GM23338 (cell line): ENCODE measurements at regions not wholly inside any gene's neighbourhood (a gene's known extent, or its start where the extent isn't known, plus 50 kb on each side); places are given as distances from the start of the nearest gene placed in this dataset.
"Not testable (repeated sequence)": the region's sequence is repeated elsewhere in the genome, so short reads cannot be mapped to it uniquely, and the experiment has no call there.

Experiments used
- ATAC-seq: fragments of 200-7000 bp; cut with Tn5 transposase; 3 replicates; pipeline ENCODE4 v1.9.1; 2020
- DNase-seq: peaks from one replicate; pipeline ENCODE4 v3.0.0-alpha.2; 2015; ENCODE audit warnings: low spot score
- H2AFZ ChIP-seq: fragments of 200-600 bp; sonication (generic); 2 replicates; pipeline ENCODE4 v1.8.0; 2016; ENCODE audit warnings: antibody characterized with exemption, mild to moderate bottlenecking, moderate library complexity
- H3F3A ChIP-seq: fragments of 200-600 bp; sonication (generic); replicated peaks from 2 replicates; pipeline ENCODE4 v1.8.0; 2017; ENCODE audit warnings: antibody characterized with exemption, mixed run types, low read depth
- H3K27ac ChIP-seq: fragments of 200-600 bp; sonication (generic); 2 replicates; pipeline ENCODE4 v1.6.1; 2016; ENCODE audit warnings: low read depth
- H3K27me3 ChIP-seq: fragments of 200-600 bp; sonication (generic); 2 replicates; pipeline ENCODE4 v1.8.0; 2016; ENCODE audit warnings: mild to moderate bottlenecking, mixed run types, moderate library complexity; ENCODE audit not compliant: insufficient read depth
- H3K36me3 ChIP-seq: fragments of 200-600 bp; sonication (generic); 2 replicates; pipeline ENCODE4 v1.8.0; 2016; ENCODE audit warnings: mild to moderate bottlenecking; ENCODE audit not compliant: insufficient read depth
- H3K4me1 ChIP-seq: fragments of 200-600 bp; sonication (generic); 2 replicates; pipeline ENCODE4 v1.8.0; 2016; ENCODE audit warnings: mild to moderate bottlenecking, moderate library complexity; ENCODE audit not compliant: insufficient read depth
- H3K4me2 ChIP-seq: fragments of 200-600 bp; sonication (generic); 2 replicates; pipeline ENCODE4 v1.7.1; 2017; ENCODE audit warnings: mixed run types
- H3K4me3 ChIP-seq: fragments of 200-600 bp; sonication (generic); 2 replicates; pipeline ENCODE4 v1.6.1; 2016; ENCODE audit warnings: mixed run types
- H3K79me2 ChIP-seq: fragments of 200-600 bp; sonication (generic); replicated peaks from 2 replicates; pipeline ENCODE4 v1.8.0; 2017; ENCODE audit warnings: mild to moderate bottlenecking; ENCODE audit not compliant: insufficient read depth
- H3K9me2 ChIP-seq: fragments of 200-600 bp; sonication (generic); 2 replicates; pipeline ENCODE4 v1.8.0; 2017; ENCODE audit not compliant: insufficient read depth
- H4K20me1 ChIP-seq: fragments of 200-600 bp; sonication (generic); replicated peaks from 2 replicates; pipeline ENCODE4 v1.8.0; 2017; ENCODE audit warnings: mild to moderate bottlenecking; ENCODE audit not compliant: insufficient read depth
- H3K27ac Mint-ChIP-seq: 2 replicates; pipeline ENCODE4 v1.8.0; 2020; ENCODE audit warnings: inconsistent platforms, mild to moderate bottlenecking, moderate library complexity, mixed read lengths
- H3K27me3 Mint-ChIP-seq: 3 replicates; pipeline ENCODE4 v1.8.0; 2022; ENCODE audit warnings: low read depth, mild to moderate bottlenecking, moderate library complexity, mixed read lengths, inconsistent platforms; ENCODE audit not compliant: insufficient read depth, poor library complexity
- H3K36me3 Mint-ChIP-seq: 3 replicates; pipeline ENCODE4 v1.8.0; 2021; ENCODE audit warnings: low read depth, mild to moderate bottlenecking, inconsistent platforms, moderate library complexity, mixed read lengths
- H3K4me1 Mint-ChIP-seq: 3 replicates; pipeline ENCODE4 v1.8.0; 2020; ENCODE audit warnings: mild to moderate bottlenecking, inconsistent platforms, mixed read lengths
- H3K4me3 Mint-ChIP-seq: 3 replicates; pipeline ENCODE4 v1.8.0; 2021; ENCODE audit warnings: moderate library complexity, mild to moderate bottlenecking, inconsistent platforms, mixed read lengths
- H3K9me3 Mint-ChIP-seq: 3 replicates; pipeline ENCODE4 v1.8.0; 2020; ENCODE audit warnings: moderate library complexity, mild to moderate bottlenecking, inconsistent platforms, mixed read lengths
- EZH2 ChIP-seq: fragments of 200-600 bp; sonication (generic); IDR thresholded peaks from one replicate; pipeline ENCODE4 v1.8.0; 2017; ENCODE audit warnings: antibody characterized with exemption, mild to moderate bottlenecking, low read depth; ENCODE audit not compliant: unreplicated experiment
- EZH2phosphoT487 ChIP-seq: fragments of 200-600 bp; sonication (generic); IDR thresholded peaks from one replicate; pipeline ENCODE4 v1.8.1; 2018; ENCODE audit warnings: antibody characterized with exemption; ENCODE audit not compliant: unreplicated experiment
- POLR2AphosphoS5 ChIP-seq: IDR thresholded peaks from 2 replicates; pipeline ENCODE4 v1.6.1; 2016; ENCODE audit warnings: antibody characterized with exemption, low read depth
- STAT1 ChIP-seq: IDR thresholded peaks from one replicate; pipeline ENCODE4 v1.6.1; 2016; ENCODE audit warnings: antibody characterized with exemption; ENCODE audit not compliant: unreplicated experiment
- ZNF331 ChIP-seq: fragments of 250-450 bp; sonication (Bioruptor Pico); IDR thresholded peaks from 2 replicates; pipeline ENCODE4 v1.5.0; 2020; ENCODE audit warnings: low read depth, mild to moderate bottlenecking, moderate library complexity
- TF ChIP-seq, protein P1 (sequence below): IDR thresholded peaks from 2 replicates; pipeline ENCODE4 v1.6.1; 2016; ENCODE audit warnings: antibody characterized with exemption
- TF ChIP-seq, protein P2 (sequence below): IDR thresholded peaks from one replicate; pipeline ENCODE4 v1.6.1; 2018; ENCODE audit warnings: antibody characterized with exemption; ENCODE audit not compliant: unreplicated experiment
- TF ChIP-seq, protein P3 (sequence below), 2 experiments: fragments of 200-600 bp in 1 of 2; sonication (generic) in 1 of 2; conservative IDR thresholded peaks; 2 replicates each; pipeline versions ENCODE4 v1.5.1 to v1.6.1; 2016 to 2017; ENCODE audit warnings: antibody characterized with exemption in 2 of 2, low read depth in 2 of 2, mild to moderate bottlenecking in 2 of 2, moderate library complexity in 1 of 2

DNA sequence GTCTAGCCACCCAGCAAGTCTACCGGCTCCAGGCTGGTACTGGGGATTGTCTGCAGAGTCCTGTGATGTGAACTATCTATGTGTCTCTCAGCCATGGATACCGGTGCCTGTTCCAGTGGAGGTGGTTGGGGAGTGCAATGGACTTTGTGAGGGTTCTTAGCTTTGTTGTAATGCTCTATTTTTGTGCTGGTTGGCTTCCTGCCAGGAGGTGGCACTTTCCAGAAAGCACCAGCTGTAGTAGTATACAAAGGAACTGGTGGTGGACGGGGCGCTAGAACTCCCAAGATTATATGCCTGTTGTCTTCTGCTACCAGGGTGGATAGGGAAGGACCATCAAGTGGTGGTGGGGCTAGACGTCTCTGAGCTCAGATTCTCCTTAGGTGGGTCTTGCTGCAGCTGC lies 306.4 kb upstream of the POF1B start:
- Histone ChIP-seq H3K36me3 (no peaks in the 10 kb centered on the region), H3K9me2 (no peaks in the 10 kb centered on the region), H3K4me3 (no peak overlapping the region), H3K79me2 (no peaks in the 10 kb centered on the region), H3K27ac (no peak overlapping the region), H4K20me1 (no peaks in the 10 kb centered on the region), H3F3A (no peaks in the 10 kb centered on the region), H3K4me2 (no peak overlapping the region), H3K27me3 (no peaks in the 10 kb centered on the region), H3K4me1 (no peaks in the 10 kb centered on the region), H2AFZ (no peak overlapping the region)
- H3K4me1 Mint-ChIP-seq, result no peaks in the 10 kb centered on the region
- ATAC-seq, result no peak
- H3K27me3 Mint-ChIP-seq, result no peaks in the 10 kb centered on the region
- no peak overlapping the region; the same call in 1 of the 2 replicates for H3K27ac Mint-ChIP-seq
- no peak for DNase-seq
- H3K36me3 Mint-ChIP-seq, result no peaks in the 10 kb centered on the region
- H3K4me3 Mint-ChIP-seq, result no peak overlapping the region
- no peak for TF ChIP-seq EZH2phosphoT487
- no peaks in the 10 kb centered on the region for H3K9me3 Mint-ChIP-seq

DNA sequence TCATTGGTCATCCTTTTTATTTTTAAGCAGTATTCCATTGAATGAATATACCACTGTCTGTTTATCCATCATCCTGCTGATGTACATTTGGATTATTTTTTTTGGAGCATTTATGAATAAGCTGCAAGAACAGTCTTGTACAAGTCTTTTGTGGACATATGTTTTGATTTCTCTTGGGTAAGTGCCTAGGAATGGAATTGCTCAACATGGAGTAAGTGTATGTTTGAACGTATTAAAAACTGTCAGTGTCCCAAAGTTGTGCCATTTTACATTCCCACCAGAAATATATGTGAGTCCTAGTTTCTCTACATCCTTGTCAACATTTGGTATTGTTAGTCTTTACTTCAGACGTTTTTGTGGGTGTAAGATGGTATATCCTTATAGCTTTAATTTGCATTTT lies 287.0 kb upstream of the POF1B start:
- no peaks in the 10 kb centered on the region for H3K27me3 Mint-ChIP-seq
- Histone ChIP-seq H3K79me2 (no peaks in the 10 kb centered on the region), H3K4me3 (no peak overlapping the region), H3K27me3 (no peaks in the 10 kb centered on the region), H3F3A (no peaks in the 10 kb centered on the region), H3K4me2 (no peak overlapping the region), H4K20me1 (no peaks in the 10 kb centered on the region), H3K4me1 (no peaks in the 10 kb centered on the region), H3K27ac (no peak overlapping the region), H2AFZ (no peak overlapping the region), H3K9me2 (no peaks in the 10 kb centered on the region), H3K36me3 (no peaks in the 10 kb centered on the region)
- no peak overlapping the region for H3K4me3 Mint-ChIP-seq
- H3K27ac Mint-ChIP-seq, result no peak overlapping the region
- H3K9me3 Mint-ChIP-seq, result peaks cover 3% of the 10 kb centered on the region; the same call in 2 of the 3 replicates
- H3K36me3 Mint-ChIP-seq, result no peaks in the 10 kb centered on the region
- TF ChIP-seq EZH2 (no peak), ZNF331 (no peak), STAT1 (no peak), EZH2phosphoT487 (no peak), POLR2AphosphoS5 (no peak)
- TF ChIP-seq, protein P1, sequence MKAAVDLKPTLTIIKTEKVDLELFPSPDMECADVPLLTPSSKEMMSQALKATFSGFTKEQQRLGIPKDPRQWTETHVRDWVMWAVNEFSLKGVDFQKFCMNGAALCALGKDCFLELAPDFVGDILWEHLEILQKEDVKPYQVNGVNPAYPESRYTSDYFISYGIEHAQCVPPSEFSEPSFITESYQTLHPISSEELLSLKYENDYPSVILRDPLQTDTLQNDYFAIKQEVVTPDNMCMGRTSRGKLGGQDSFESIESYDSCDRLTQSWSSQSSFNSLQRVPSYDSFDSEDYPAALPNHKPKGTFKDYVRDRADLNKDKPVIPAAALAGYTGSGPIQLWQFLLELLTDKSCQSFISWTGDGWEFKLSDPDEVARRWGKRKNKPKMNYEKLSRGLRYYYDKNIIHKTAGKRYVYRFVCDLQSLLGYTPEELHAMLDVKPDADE, result no peak
- TF ChIP-seq, protein P2, sequence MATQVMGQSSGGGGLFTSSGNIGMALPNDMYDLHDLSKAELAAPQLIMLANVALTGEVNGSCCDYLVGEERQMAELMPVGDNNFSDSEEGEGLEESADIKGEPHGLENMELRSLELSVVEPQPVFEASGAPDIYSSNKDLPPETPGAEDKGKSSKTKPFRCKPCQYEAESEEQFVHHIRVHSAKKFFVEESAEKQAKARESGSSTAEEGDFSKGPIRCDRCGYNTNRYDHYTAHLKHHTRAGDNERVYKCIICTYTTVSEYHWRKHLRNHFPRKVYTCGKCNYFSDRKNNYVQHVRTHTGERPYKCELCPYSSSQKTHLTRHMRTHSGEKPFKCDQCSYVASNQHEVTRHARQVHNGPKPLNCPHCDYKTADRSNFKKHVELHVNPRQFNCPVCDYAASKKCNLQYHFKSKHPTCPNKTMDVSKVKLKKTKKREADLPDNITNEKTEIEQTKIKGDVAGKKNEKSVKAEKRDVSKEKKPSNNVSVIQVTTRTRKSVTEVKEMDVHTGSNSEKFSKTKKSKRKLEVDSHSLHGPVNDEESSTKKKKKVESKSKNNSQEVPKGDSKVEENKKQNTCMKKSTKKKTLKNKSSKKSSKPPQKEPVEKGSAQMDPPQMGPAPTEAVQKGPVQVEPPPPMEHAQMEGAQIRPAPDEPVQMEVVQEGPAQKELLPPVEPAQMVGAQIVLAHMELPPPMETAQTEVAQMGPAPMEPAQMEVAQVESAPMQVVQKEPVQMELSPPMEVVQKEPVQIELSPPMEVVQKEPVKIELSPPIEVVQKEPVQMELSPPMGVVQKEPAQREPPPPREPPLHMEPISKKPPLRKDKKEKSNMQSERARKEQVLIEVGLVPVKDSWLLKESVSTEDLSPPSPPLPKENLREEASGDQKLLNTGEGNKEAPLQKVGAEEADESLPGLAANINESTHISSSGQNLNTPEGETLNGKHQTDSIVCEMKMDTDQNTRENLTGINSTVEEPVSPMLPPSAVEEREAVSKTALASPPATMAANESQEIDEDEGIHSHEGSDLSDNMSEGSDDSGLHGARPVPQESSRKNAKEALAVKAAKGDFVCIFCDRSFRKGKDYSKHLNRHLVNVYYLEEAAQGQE, result no peak
- TF ChIP-seq, protein P3, sequence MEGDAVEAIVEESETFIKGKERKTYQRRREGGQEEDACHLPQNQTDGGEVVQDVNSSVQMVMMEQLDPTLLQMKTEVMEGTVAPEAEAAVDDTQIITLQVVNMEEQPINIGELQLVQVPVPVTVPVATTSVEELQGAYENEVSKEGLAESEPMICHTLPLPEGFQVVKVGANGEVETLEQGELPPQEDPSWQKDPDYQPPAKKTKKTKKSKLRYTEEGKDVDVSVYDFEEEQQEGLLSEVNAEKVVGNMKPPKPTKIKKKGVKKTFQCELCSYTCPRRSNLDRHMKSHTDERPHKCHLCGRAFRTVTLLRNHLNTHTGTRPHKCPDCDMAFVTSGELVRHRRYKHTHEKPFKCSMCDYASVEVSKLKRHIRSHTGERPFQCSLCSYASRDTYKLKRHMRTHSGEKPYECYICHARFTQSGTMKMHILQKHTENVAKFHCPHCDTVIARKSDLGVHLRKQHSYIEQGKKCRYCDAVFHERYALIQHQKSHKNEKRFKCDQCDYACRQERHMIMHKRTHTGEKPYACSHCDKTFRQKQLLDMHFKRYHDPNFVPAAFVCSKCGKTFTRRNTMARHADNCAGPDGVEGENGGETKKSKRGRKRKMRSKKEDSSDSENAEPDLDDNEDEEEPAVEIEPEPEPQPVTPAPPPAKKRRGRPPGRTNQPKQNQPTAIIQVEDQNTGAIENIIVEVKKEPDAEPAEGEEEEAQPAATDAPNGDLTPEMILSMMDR (conservative IDR thresholded peaks at IDR 0.05; ENCODE audit: low read depth in 2 of 2), result no peak
- H3K4me1 Mint-ChIP-seq, result no peaks in the 10 kb centered on the region
- no peak for ATAC-seq
- DNase-seq, result no peak

DNA sequence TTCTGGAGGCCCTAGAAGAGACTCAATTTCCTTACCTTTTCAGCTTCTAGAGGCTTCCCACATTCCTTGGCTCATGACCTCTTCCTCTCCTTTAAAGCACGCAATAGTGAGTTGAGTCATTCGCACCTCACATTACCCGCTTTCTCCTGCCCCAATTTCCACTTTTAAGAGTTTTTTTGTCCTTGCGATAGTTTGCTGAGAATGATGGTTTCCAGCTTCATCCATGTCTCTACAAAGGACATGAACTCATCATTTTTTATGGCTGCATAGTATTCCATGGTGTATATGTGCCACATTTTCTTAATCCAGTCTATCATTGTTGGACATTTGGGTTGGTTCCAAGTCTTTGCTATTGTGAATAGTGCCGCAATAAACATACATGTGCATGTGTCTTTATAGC lies 284.5 kb upstream of the POF1B start:
- not testable (repeated sequence) for H3K27me3 ChIP-seq, H4K20me1 ChIP-seq, H3K36me3 ChIP-seq, H3K27ac Mint-ChIP-seq, H3K36me3 Mint-ChIP-seq, H3K27ac ChIP-seq, H3K4me1 ChIP-seq, H2AFZ ChIP-seq, H3K4me2 ChIP-seq, H3K9me3 Mint-ChIP-seq, ATAC-seq, H3K4me1 Mint-ChIP-seq, H3K4me3 ChIP-seq, H3K4me3 Mint-ChIP-seq, H3F3A ChIP-seq, H3K9me2 ChIP-seq, DNase-seq, H3K27me3 Mint-ChIP-seq, H3K79me2 ChIP-seq
